ENCODE measurements at regions not wholly inside any gene's neighbourhood (a gene's known extent, or its start where the extent isn't known, plus 50 kb on each side); places are given as distances from the start of the nearest gene placed in this dataset.

GRCh38 chr11:45580399-45580798, 85.0 kb downstream of the CHST1 start:
- no peak for DNase-seq (ENCODE audit: extremely low read depth, low read depth)
- no peak for TF ChIP-seq CTCF (IDR thresholded peaks at IDR 0.05; ENCODE audit: low read depth, low read length)

GRCh38 chr11:45578316-45578715, 87.1 kb downstream of the CHST1 start:
- DNase-seq (ENCODE audit: extremely low read depth, low read depth) = no peak

GRCh38 chr11:45577752-45578151, 87.7 kb downstream of the CHST1 start:
- no peak for DNase-seq (ENCODE audit: extremely low read depth, low read depth)
- TF ChIP-seq CTCF (IDR thresholded peaks at IDR 0.05; ENCODE audit: low read depth, low read length) = no peak

More at GRCh38 chr11:45578316-45578715, 87.1 kb downstream of the CHST1 start:
- no peak for TF ChIP-seq CTCF (IDR thresholded peaks at IDR 0.05; ENCODE audit: low read depth, low read length)

- no peak for TF ChIP-seq CTCF (IDR thresholded peaks at IDR 0.05; ENCODE audit: low read depth, low read length)
- no peak for DNase-seq (ENCODE audit: extremely low read depth, low read depth)
These were observed 88.8 kb downstream of the CHST1 start for GRCh38 chr11:45576461-45577215.

GRCh38 chr11:45573728-45574127, 91.7 kb downstream of the CHST1 start:
- TF ChIP-seq CTCF (IDR thresholded peaks at IDR 0.05; ENCODE audit: low read depth, low read length) = no peak
- DNase-seq (ENCODE audit: extremely low read depth, low read depth) = no peak

- TF ChIP-seq CTCF (IDR thresholded peaks at IDR 0.05; ENCODE audit: low read depth, low read length) = no peak
- no peak for DNase-seq (ENCODE audit: extremely low read depth, low read depth)
These were observed 92.9 kb downstream of the CHST1 start for GRCh38 chr11:45572354-45573123.

- DNase-seq (ENCODE audit: extremely low read depth, low read depth) = no peak
- no peak for TF ChIP-seq CTCF (IDR thresholded peaks at IDR 0.05; ENCODE audit: low read depth, low read length)
These were observed 95.6 kb downstream of the CHST1 start for GRCh38 chr11:45569776-45570175.
